ENCODE measurements at regions not wholly inside any gene's neighbourhood (a gene's known extent, or its start where the extent isn't known, plus 50 kb on each side); places are given as distances from the start of the nearest gene placed in this dataset.
A peak's percentile ranks its signal among the peaks of the same experiment; 100 is the strongest.

DNA sequence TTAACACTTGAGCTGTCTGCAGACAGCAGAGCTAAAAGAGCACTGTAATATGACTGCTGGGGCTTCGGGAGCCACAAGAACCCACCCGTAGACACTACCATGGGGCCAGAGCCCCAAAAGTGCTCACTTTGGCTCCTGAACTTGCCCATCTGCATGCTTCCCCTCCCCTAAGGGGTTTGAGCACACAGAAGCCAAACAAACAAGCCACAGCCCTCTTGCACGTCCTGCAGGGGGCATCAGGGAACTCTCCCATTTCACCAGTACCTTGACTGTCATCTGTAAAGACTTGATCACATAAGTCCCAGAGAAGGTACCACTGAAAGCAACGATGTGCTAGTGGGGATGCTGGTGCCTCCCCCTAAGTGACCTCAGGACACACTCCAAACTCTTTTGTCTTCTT, 681.8 kb downstream of the SEMA5A start:
- POLR2A ChIA-PET (ENCODE audit: low non-redundant PET) = no interaction called here
- CTCF ChIA-PET = interaction anchor here (0.8 kb wide), 1 partner anchor 247 kb away, joined by 4 read pairs; no protein-coding TSS in a partner anchor
- TF ChIP-seq, protein P1, sequence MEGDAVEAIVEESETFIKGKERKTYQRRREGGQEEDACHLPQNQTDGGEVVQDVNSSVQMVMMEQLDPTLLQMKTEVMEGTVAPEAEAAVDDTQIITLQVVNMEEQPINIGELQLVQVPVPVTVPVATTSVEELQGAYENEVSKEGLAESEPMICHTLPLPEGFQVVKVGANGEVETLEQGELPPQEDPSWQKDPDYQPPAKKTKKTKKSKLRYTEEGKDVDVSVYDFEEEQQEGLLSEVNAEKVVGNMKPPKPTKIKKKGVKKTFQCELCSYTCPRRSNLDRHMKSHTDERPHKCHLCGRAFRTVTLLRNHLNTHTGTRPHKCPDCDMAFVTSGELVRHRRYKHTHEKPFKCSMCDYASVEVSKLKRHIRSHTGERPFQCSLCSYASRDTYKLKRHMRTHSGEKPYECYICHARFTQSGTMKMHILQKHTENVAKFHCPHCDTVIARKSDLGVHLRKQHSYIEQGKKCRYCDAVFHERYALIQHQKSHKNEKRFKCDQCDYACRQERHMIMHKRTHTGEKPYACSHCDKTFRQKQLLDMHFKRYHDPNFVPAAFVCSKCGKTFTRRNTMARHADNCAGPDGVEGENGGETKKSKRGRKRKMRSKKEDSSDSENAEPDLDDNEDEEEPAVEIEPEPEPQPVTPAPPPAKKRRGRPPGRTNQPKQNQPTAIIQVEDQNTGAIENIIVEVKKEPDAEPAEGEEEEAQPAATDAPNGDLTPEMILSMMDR (conservative IDR thresholded peaks at IDR 0.05; ENCODE audit: low read depth) = no peak
- peak; percentile 11 for DNase-seq (ENCODE audit: low spot score)
- no peak overlapping the region for H3K27ac ChIP-seq

DNA sequence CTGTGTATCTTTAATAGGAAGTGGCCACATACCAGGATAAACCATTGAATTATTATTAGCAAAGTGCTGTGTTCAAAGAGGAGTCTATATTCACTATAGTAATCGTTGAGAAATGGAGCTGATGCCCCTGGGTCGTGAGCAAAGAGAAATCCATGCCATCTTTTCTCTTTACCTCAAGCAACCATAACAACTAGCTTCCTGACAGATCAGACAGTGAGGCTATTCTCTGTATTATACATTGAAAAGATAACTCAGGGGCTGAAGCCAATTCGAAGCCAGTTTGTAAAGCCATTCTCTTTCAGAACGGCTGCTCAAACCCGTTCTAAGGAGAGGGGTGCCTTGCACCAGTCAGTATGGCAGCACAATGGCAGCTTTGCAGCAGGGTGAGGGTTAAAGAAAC, 680.6 kb downstream of the SEMA5A start:
- H3K27ac ChIP-seq = no peak overlapping the region
- POLR2A ChIA-PET (ENCODE audit: low non-redundant PET) = no interaction called here
- CTCF ChIA-PET = interaction anchor here (0.6 to 1.2 kb wide), 2 partner anchors 43 to 337 kb away, joined by 3 read pairs; no protein-coding TSS in a partner anchor
- TF ChIP-seq, protein P1 (conservative IDR thresholded peaks at IDR 0.05; ENCODE audit: low read depth) = no peak
- DNase-seq (ENCODE audit: low spot score) = no peak

DNA sequence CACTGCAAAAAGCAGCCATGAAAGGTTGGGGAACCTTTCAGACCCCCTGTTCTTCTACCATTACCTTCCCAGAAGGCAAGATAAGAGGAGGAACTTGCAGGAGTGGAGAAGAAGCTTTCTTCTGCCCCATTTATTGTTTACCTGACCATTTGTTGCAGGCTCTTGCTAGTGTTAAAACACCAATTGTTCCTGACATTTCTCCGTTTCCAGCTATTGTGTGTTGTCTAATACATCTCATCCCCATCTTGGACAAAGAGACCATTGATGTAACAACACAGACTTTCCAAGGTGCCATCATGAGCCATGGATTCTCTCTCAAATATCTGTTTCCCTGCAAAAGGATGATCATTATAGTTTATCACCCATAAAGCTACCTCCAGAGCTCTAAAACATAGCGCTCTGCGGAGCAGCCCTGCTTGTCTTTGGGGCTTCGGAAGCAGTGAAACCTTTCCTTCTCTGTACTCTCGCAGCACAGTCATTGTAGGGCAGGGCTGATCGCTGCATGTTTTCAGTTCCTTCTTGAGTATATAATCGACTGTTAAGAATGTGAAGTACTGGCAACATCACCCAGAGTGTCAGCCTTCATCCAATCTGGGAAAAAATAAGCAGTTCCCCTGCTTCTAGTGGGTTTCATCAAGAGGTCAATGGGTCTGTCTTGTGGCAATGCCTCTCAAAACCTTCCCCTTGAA, 680.0 kb downstream of the SEMA5A start:
- ChIA-PET CTCF (interaction anchor here (0.6 to 1.2 kb wide), 2 partner anchors 42 to 336 kb away, joined by 3 read pairs; no protein-coding TSS in a partner anchor), POLR2A (ENCODE audit: low non-redundant PET) (no interaction called here)
- TF ChIP-seq, protein P1 (conservative IDR thresholded peaks at IDR 0.05; ENCODE audit: low read depth) = no peak
- H3K27ac ChIP-seq = no peak overlapping the region
- DNase-seq (ENCODE audit: low spot score) = no peak

DNA sequence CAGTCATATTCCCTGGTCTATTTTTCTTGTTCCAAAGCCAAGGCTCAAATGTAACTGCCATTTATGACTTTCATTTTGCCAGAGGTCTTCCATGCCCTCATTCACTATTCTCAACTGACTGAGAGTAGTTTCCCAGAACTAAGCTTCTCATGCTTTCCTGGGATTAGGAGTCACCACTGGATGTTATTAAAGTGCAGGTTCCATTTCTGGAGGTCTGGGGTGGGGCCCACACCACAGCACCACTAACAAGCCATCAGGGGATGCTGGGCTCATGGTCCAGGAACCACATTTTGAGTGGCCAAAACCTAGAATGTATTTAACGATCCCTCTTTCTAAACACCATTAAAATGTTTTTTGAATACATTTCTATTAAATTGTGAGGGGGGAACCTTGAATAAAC, 677.6 kb downstream of the SEMA5A start:
- POLR2A ChIA-PET (ENCODE audit: low non-redundant PET) = no interaction called here
- no peak for DNase-seq (ENCODE audit: low spot score)
- TF ChIP-seq, protein P1 (conservative IDR thresholded peaks at IDR 0.05; ENCODE audit: low read depth) = no peak
- no peak overlapping the region for H3K27ac ChIP-seq
- CTCF ChIA-PET = no interaction called here

DNA sequence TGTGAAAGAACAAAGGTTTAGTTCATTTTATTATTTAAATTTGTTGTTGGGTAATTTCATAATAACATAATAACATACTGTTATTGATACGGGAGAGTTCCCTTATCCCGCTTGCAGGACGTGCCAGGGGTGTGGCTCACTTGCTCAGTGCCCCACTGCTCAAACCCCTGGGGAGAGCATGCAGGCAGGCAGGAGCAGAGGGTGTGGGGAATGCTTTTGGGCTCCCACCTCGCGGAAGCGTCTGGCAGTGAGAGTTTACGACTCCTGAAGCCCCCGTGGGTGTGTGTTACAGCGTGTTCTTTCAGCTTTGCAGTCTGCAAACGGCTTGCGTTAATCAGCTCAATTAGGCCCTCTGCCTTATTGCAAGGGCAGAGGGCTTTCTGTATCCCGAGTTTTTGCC, 675.9 kb downstream of the SEMA5A start:
- DNase-seq (ENCODE audit: low spot score) = no peak
- TF ChIP-seq, protein P1 (conservative IDR thresholded peaks at IDR 0.05; ENCODE audit: low read depth) = no peak
- POLR2A ChIA-PET (ENCODE audit: low non-redundant PET) = no interaction called here
- CTCF ChIA-PET = no interaction called here
- H3K27ac ChIP-seq = no peak overlapping the region

DNA sequence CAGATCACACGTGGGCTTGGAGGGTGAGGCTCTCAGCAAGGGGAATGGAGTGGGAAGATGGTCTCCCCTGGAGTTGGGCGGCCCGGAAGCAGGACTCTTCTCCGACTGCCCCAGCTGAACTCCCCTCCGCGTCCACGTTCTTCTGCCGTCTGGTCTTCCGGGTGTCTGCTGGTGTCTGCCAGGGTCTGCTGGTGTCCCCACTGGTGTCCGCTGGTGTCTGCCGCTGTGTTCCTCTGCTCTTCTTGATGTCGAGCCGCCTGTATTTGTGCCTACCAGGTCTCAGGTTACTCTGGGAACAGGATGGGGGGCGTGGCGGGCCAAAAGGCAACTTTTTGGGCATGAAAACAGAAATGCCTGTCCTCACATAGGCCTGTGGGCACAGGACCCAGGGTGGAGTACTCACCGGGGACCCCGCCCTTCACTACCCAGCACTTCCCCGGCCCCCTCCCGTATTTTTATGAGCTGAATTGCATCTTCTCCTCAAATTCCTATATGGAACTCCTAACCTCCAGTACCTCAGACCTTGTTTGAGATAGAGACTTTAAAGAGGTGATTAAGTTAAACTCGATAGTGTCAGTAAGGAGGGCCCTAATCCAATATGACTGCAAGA, 675.4 kb downstream of the SEMA5A start:
- TF ChIP-seq, protein P1 (conservative IDR thresholded peaks at IDR 0.05; ENCODE audit: low read depth) = no peak
- no peak for DNase-seq (ENCODE audit: low spot score)
- CTCF ChIA-PET = no interaction called here
- no peak overlapping the region for H3K27ac ChIP-seq
- POLR2A ChIA-PET (ENCODE audit: low non-redundant PET) = no interaction called here
